GM10266 (cell line): ENCODE measurements at regions not wholly inside any gene's neighbourhood (a gene's known extent, or its start where the extent isn't known, plus 50 kb on each side); places are given as distances from the start of the nearest gene placed in this dataset.

Experiments
- DNase-seq: peaks from one replicate; pipeline ENCODE4 v3.0.0; 2012; ENCODE audit errors: extremely low spot score
- TF ChIP-seq, protein P1 (sequence below): IDR thresholded peaks from 2 replicates; pipeline ENCODE4 v1.5.1; 2012; ENCODE audit warnings: mild to moderate bottlenecking, low read depth; ENCODE audit not compliant: control insufficient read depth, insufficient read depth; ENCODE audit errors: missing control alignments

- TF ChIP-seq, protein P1, sequence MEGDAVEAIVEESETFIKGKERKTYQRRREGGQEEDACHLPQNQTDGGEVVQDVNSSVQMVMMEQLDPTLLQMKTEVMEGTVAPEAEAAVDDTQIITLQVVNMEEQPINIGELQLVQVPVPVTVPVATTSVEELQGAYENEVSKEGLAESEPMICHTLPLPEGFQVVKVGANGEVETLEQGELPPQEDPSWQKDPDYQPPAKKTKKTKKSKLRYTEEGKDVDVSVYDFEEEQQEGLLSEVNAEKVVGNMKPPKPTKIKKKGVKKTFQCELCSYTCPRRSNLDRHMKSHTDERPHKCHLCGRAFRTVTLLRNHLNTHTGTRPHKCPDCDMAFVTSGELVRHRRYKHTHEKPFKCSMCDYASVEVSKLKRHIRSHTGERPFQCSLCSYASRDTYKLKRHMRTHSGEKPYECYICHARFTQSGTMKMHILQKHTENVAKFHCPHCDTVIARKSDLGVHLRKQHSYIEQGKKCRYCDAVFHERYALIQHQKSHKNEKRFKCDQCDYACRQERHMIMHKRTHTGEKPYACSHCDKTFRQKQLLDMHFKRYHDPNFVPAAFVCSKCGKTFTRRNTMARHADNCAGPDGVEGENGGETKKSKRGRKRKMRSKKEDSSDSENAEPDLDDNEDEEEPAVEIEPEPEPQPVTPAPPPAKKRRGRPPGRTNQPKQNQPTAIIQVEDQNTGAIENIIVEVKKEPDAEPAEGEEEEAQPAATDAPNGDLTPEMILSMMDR: no peak
- no peak for DNase-seq
Observed at GRCh38 chr13:86838411-86839120, 832.6 kb upstream of the SLITRK5 start.

DNA sequence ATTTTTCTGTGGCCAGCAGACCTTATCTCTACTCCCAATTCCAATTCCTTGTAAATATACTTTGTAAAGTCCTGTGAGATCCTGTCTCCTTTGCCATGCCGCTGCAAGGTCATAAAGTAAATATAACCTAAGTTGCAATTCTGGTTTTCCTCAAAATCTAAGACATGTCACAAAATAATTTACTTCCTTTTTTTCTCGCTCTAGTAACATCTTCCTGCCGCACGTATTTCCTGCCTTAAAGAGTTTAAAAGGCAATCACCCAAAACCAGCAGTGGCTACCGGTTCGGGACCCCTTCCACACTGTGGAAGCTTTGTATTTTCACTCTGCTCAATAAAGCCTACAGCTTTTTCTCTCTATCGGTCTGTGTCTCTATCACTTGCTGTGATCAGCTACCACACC, 832.0 kb upstream of the SLITRK5 start:
- DNase-seq: no peak
- TF ChIP-seq, protein P1: no peak

GRCh38 chr13:86840250-86841191, 830.6 kb upstream of the SLITRK5 start:
- no peak for DNase-seq
- TF ChIP-seq, protein P1: no peak

DNA sequence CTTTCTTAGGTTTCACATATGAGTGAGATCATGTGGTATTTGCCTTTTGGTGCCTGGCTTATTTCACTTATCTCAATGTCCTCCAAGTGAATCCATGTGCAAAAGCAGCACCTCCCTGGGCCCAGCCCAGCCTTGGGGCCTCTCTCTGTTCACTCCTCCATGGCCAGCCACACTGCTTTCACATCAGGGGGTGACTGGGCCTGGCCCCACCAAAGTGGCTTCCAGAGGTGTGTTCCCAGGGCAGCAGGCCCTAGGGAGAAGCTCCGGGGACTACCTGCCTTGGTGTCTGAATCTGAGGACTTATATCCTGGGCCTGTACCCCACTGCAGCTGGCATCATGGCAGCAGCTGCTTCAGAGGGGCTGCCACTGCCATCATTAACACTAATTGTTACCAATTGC, 829.9 kb upstream of the SLITRK5 start:
- TF ChIP-seq, protein P1: no peak
- no peak for DNase-seq

DNA sequence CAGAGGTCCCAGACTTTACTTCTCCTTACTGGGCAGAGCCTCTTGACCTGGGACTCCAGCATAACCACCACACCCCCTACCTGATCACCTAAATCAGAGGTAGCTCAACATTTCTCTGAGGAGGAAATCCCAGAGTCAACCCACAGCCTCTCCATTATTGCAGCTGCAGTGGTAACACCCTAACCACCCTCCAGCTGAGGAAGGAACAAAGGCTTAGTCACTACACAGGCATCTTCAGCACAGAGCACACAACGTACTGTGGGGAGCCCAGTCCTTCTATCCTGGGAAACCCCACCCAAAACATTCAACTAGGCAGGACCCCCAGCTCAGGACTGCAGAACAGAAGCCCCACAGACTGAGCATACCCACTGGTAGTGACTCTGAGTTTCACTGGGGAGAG, 824.7 kb upstream of the SLITRK5 start:
- TF ChIP-seq, protein P1: no peak
- no peak for DNase-seq

- no peak for DNase-seq
- TF ChIP-seq, protein P1: no peak
Observed at GRCh38 chr13:86848716-86849115, 822.5 kb upstream of the SLITRK5 start.

DNA sequence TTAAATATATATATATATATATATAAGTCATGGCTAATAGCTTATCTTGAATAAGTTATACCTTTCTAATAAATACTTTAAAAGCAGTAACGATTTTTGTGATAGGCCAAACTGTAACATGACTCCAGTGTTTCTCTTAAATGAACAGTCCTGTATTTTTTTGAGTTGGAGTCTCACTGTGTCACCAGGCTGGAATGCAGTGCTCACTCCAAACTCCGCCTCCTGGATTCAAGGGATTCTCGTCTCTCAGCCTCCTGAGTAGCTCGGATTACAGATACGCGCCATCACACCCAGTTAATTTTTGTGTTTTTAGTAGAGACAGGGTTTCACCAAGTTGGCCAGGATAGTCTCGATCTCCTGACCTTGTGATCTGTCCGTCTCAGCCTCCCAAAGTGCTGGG, 814.2 kb upstream of the SLITRK5 start:
- TF ChIP-seq, protein P1: no peak

More for the DNA sequence above, 814.2 kb upstream of the SLITRK5 start:
- DNase-seq: no peak
